Loucy (cell line): ENCODE measurements at regions not wholly inside any gene's neighbourhood (a gene's known extent, or its start where the extent isn't known, plus 50 kb on each side); places are given as distances from the start of the nearest gene placed in this dataset.

Experiments used
- H2AFZ ChIP-seq: fragments of 200-600 bp; sonication (generic); 2 replicates; pipeline ENCODE4 v1.6.0; 2016; ENCODE audit warnings: antibody characterized with exemption, mild to moderate bottlenecking, low read length, moderate library complexity
- H3F3A ChIP-seq: fragments of 200-600 bp; 2 replicates; pipeline ENCODE4 v1.6.0; 2016; ENCODE audit warnings: antibody characterized with exemption, low read depth, mild to moderate bottlenecking
- H3K27me3 ChIP-seq: fragments of 200-600 bp; sonication (generic); 2 replicates; pipeline ENCODE4 v1.6.1; 2014; ENCODE audit warnings: low read length, mild to moderate bottlenecking; ENCODE audit not compliant: insufficient read depth, poor library complexity, severe bottlenecking
- H3K36me3 ChIP-seq: fragments of 200-600 bp; sonication (generic); 2 replicates; pipeline ENCODE4 v1.6.1; 2016; ENCODE audit warnings: low read length; ENCODE audit not compliant: insufficient read depth
- H3K4me1 ChIP-seq: fragments of 200-600 bp; sonication (generic); 2 replicates; pipeline ENCODE4 v1.5.1; 2014; ENCODE audit warnings: low read length, mild to moderate bottlenecking; ENCODE audit not compliant: insufficient read depth, poor library complexity, severe bottlenecking
- H3K4me2 ChIP-seq: fragments of 200-600 bp; sonication (generic); 2 replicates; pipeline ENCODE4 v1.6.0; 2014; ENCODE audit warnings: antibody characterized with exemption, low read length, low read depth, mild to moderate bottlenecking; ENCODE audit not compliant: poor library complexity, severe bottlenecking
- H3K4me3 ChIP-seq: fragments of 200-600 bp; sonication (generic); 2 replicates; pipeline ENCODE4 v1.5.1; 2014; ENCODE audit warnings: low read length, mild to moderate bottlenecking, mixed read lengths; ENCODE audit not compliant: poor library complexity, severe bottlenecking
- H3K79me2 ChIP-seq: fragments of 200-600 bp; sonication (generic); 2 replicates; pipeline ENCODE4 v1.6.1; 2014; ENCODE audit warnings: low read length; ENCODE audit not compliant: insufficient read depth
- H3K9ac ChIP-seq: fragments of 200-600 bp; sonication (generic); 2 replicates; pipeline ENCODE4 v1.6.0; 2014; ENCODE audit warnings: mild to moderate bottlenecking, low read depth, low read length, moderate library complexity; ENCODE audit not compliant: poor library complexity, severe bottlenecking
- H3K9me2 ChIP-seq: fragments of 200-600 bp; sonication (generic); replicated peaks from 2 replicates; pipeline ENCODE4 v1.6.1; 2016; ENCODE audit warnings: low read depth, low read length, mixed read lengths
- H3K9me3 ChIP-seq: fragments of 200-600 bp; sonication (generic); 2 replicates; pipeline ENCODE4 v1.6.1; 2014; ENCODE audit warnings: mild to moderate bottlenecking, antibody characterized with exemption, low read length, low read depth; ENCODE audit not compliant: insufficient read depth
- H4K20me1 ChIP-seq: fragments of 200-600 bp; sonication (generic); 2 replicates; pipeline ENCODE4 v1.6.0; 2014; ENCODE audit warnings: antibody characterized with exemption, low read length, mild to moderate bottlenecking; ENCODE audit not compliant: insufficient read depth, poor library complexity, severe bottlenecking
- EZH2phosphoT487 ChIP-seq: fragments of 200-600 bp; IDR thresholded peaks from 2 replicates; pipeline ENCODE4 v1.6.1; 2018; ENCODE audit warnings: antibody characterized with exemption, mild to moderate bottlenecking, moderate library complexity, borderline replicate concordance
- TF ChIP-seq, protein P1 (sequence below): fragments of 200-600 bp; sonication (generic); conservative IDR thresholded peaks from 2 replicates; pipeline ENCODE4 v1.5.1; 2014; ENCODE audit warnings: mild to moderate bottlenecking, antibody characterized with exemption, low read length

DNA sequence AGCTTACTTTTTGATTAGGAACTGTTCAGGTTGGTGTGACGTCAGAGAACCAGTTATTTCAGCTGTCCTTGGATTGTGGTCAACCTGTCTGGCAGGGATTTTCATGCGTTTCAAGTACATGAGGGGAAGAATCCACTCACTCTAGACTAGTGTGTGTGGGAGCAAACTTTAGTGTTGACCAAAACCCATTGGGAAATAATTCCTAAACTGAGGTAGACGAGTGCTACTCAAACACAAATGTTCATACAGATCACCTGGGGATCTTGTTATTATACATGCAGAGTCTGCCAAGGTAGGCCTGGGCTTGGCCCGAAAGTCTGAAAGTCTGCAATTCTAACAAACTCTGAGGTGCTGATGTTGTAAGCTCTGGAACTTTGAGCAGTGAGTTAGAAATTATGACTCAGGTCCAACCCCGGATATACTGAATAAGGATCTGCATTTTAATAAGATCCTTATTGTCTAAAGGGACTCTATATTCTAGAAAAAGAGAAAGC lies 111.1 kb upstream of the CREB5 start:
- no peaks in the 10 kb centered on the region for H3K9me2 ChIP-seq
- no peaks in the 10 kb centered on the region for H3K9me3 ChIP-seq
- H3K4me1 ChIP-seq, result no peaks in the 10 kb centered on the region
- H3K79me2 ChIP-seq, result no peaks in the 10 kb centered on the region
- no peak overlapping the region for H3K4me3 ChIP-seq
- no peak overlapping the region for H2AFZ ChIP-seq
- no peaks in the 10 kb centered on the region for H4K20me1 ChIP-seq
- no peak overlapping the region for H3K4me2 ChIP-seq
- TF ChIP-seq EZH2phosphoT487, result no peak
- TF ChIP-seq, protein P1, sequence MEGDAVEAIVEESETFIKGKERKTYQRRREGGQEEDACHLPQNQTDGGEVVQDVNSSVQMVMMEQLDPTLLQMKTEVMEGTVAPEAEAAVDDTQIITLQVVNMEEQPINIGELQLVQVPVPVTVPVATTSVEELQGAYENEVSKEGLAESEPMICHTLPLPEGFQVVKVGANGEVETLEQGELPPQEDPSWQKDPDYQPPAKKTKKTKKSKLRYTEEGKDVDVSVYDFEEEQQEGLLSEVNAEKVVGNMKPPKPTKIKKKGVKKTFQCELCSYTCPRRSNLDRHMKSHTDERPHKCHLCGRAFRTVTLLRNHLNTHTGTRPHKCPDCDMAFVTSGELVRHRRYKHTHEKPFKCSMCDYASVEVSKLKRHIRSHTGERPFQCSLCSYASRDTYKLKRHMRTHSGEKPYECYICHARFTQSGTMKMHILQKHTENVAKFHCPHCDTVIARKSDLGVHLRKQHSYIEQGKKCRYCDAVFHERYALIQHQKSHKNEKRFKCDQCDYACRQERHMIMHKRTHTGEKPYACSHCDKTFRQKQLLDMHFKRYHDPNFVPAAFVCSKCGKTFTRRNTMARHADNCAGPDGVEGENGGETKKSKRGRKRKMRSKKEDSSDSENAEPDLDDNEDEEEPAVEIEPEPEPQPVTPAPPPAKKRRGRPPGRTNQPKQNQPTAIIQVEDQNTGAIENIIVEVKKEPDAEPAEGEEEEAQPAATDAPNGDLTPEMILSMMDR, result no peak
- H3K9ac ChIP-seq, result no peak overlapping the region
- H3F3A ChIP-seq, result no peaks in the 10 kb centered on the region
- no peaks in the 10 kb centered on the region for H3K27me3 ChIP-seq
- no peaks in the 10 kb centered on the region for H3K36me3 ChIP-seq

DNA sequence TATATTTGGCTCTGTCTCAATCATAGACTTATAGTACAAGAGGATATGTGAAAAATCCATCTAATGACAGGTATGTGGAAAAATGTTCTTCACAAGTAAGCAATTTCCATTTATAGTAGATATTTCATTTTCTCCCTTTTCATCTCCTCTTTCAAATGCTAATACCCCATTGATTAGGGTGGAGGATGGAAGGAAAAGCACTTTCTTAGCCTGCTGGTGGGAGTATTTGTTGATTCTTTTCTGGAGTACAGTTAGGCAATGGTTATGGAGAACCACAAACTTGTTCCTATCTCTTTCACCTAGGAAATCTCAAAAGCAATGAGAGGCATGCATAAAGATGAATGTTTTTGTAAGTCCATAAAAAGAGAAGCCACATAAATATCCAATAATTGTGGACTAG lies 108.0 kb upstream of the CREB5 start:
- Histone ChIP-seq H3K4me1 (peaks cover 4% of the 10 kb centered on the region), H3K79me2 (no peaks in the 10 kb centered on the region), H3K9me3 (no peaks in the 10 kb centered on the region), H4K20me1 (no peaks in the 10 kb centered on the region), H3K4me3 (no peak overlapping the region), H3K27me3 (no peaks in the 10 kb centered on the region), H3K9me2 (no peaks in the 10 kb centered on the region), H3K4me2 (no peak overlapping the region), H3K9ac (no peak overlapping the region), H3F3A (no peaks in the 10 kb centered on the region), H2AFZ (no peak overlapping the region), H3K36me3 (no peaks in the 10 kb centered on the region)
- TF ChIP-seq, protein P1, result no peak
- TF ChIP-seq EZH2phosphoT487, result no peak

DNA sequence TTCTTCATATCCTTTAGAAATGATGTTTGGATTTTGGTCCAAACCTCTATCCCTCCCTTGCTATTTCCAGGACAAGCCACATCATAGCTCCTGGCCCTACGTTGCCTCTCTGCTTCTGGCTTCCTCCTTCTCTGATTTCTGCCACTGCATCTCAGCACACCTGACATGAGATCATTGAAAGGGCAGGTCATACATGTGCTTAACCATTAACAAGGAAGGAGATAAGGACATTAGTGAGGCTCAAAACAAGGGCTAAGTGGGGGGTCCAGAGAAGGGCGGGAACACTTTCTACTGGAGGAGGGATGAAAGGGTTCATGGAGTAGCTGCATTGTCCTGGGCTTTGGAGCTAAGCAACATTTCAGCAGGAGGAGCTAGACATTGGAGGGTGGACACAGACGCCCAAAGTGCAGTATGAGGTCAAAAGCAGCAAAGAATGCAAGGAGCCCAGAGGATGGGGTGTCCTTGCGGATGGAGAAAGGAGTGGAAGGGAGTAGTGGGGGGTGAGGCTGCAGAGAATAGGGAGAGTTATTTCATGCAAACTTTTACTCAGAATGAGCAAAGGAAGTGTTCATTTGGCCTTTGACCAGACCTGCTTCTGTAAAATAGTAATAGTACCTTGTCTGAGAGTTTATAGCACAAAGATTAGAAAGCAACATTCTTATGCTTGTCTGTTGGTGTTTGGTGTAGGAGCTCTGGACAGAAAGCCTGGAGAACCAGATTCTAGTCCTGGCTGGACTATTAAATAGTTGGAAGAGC lies 102.4 kb upstream of the CREB5 start:
- no peak overlapping the region for H3K4me3 ChIP-seq
- no peak overlapping the region for H3K9ac ChIP-seq
- H3K36me3 ChIP-seq, result no peaks in the 10 kb centered on the region
- H3K79me2 ChIP-seq, result no peaks in the 10 kb centered on the region
- no peaks in the 10 kb centered on the region for H3K9me2 ChIP-seq
- peaks cover 7% of the 10 kb centered on the region for H3K4me1 ChIP-seq
- no peak overlapping the region for H3K4me2 ChIP-seq
- TF ChIP-seq EZH2phosphoT487, result no peak
- TF ChIP-seq, protein P1, result no peak
- no peak overlapping the region for H2AFZ ChIP-seq
- no peaks in the 10 kb centered on the region for H3K9me3 ChIP-seq
- H3K27me3 ChIP-seq, result no peaks in the 10 kb centered on the region
- no peaks in the 10 kb centered on the region for H4K20me1 ChIP-seq
- H3F3A ChIP-seq, result no peaks in the 10 kb centered on the region
